Stimulated activated effector memory CD8-positive, alpha-beta T cell treated with anti-CD3 and anti-CD28 coated beads, Interleukin-12 subunit alpha, Interleukin-12 subunit beta, amount 100 ng/mL, for 72 hours (primary cell): ENCODE measurements at regions not wholly inside any gene's neighbourhood (a gene's known extent, or its start where the extent isn't known, plus 50 kb on each side); places are given as distances from the start of the nearest gene placed in this dataset.
"Not testable (repeated sequence)": the region's sequence is repeated elsewhere in the genome, so short reads cannot be mapped to it uniquely, and the experiment has no call there.

Source experiments
- ATAC-seq: fragments of 150-1000 bp; cut with Tn5 transposase; 2 replicates; pipeline ENCODE4 v1.10.0; 2021
- DNase-seq, 2 donors: peaks; one replicate each; pipeline ENCODE4 v3.0.0; 2021 to 2022; ENCODE audit warnings: low spot score in 2 of 2
- H3K27ac Mint-ChIP-seq: one replicate; pipeline ENCODE4 v1.8.0; 2022; ENCODE audit warnings: mild to moderate bottlenecking, mixed read lengths
- H3K36me3 Mint-ChIP-seq: one replicate; pipeline ENCODE4 v1.8.0; 2022; ENCODE audit warnings: mild to moderate bottlenecking, mixed read lengths
- H3K4me1 Mint-ChIP-seq: one replicate; pipeline ENCODE4 v1.8.0; 2022; ENCODE audit warnings: mixed read lengths
- H3K4me3 Mint-ChIP-seq: one replicate; pipeline ENCODE4 v1.8.0; 2022; ENCODE audit warnings: mild to moderate bottlenecking, mixed read lengths
- H3K9me3 Mint-ChIP-seq: one replicate; pipeline ENCODE4 v1.8.0; 2022; ENCODE audit warnings: mixed read lengths

GRCh38 chr3:166860217-166860616 lies 519.9 kb downstream of the ZBBX start:
- no peak for ATAC-seq
- DNase-seq = no peak
- Mint-ChIP-seq H3K4me1 (no peaks in the 10 kb centered on the region), H3K4me3 (no peak overlapping the region), H3K9me3 (peaks cover 12% of the 10 kb centered on the region), H3K27ac (no peak overlapping the region), H3K36me3 (no peaks in the 10 kb centered on the region)

- Mint-ChIP-seq H3K36me3 (no peaks in the 10 kb centered on the region), H3K9me3 (peaks cover 15% of the 10 kb centered on the region), H3K4me1 (no peaks in the 10 kb centered on the region), H3K27ac (no peak overlapping the region), H3K4me3 (no peak overlapping the region)
- ATAC-seq (peak; percentile 26), DNase-seq (no peak)
Observed at GRCh38 chr3:166844329-166844728, 535.8 kb downstream of the ZBBX start.

- H3K4me1 Mint-ChIP-seq, H3K36me3 Mint-ChIP-seq, H3K27ac Mint-ChIP-seq, H3K4me3 Mint-ChIP-seq, ATAC-seq, DNase-seq: not testable (repeated sequence)
- H3K9me3 Mint-ChIP-seq = peaks cover 14% of the 10 kb centered on the region
Observed at GRCh38 chr3:166842784-166843183, 537.3 kb downstream of the ZBBX start.

GRCh38 chr3:166837535-166837934 lies 542.6 kb downstream of the ZBBX start:
- peaks cover 15% of the 10 kb centered on the region for H3K9me3 Mint-ChIP-seq
- H3K4me3 Mint-ChIP-seq = no peak overlapping the region
- no peak for DNase-seq
- no peak for ATAC-seq
- H3K4me1 Mint-ChIP-seq = no peaks in the 10 kb centered on the region
- H3K27ac Mint-ChIP-seq = no peak overlapping the region
- H3K36me3 Mint-ChIP-seq = no peaks in the 10 kb centered on the region

GRCh38 chr3:166836836-166837235 lies 543.3 kb downstream of the ZBBX start:
- Mint-ChIP-seq H3K36me3 (no peaks in the 10 kb centered on the region), H3K27ac (no peak overlapping the region), H3K4me1 (no peaks in the 10 kb centered on the region), H3K9me3 (peaks cover 15% of the 10 kb centered on the region), H3K4me3 (no peak overlapping the region)
- no peak for DNase-seq
- no peak for ATAC-seq

DNA sequence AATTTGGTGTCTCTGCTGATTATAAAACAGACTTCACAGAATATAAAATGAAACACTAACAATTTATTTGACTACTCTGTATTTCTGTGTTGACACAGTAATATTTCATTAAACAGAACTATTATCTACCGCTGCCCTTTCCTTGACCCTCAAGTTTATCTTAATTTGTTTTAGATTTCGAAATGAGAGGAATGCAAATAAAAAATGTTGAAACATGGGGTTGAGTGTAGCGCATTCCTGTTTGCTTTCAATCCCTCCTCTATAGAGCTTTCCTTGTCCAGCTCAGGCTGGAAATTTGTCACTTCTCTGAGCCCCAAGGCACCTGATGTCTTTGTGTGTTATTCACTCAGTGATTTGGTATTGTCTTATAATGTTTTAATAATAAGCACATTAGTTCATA lies 550.2 kb downstream of the ZBBX start:
- ATAC-seq = no peak
- H3K9me3 Mint-ChIP-seq = peaks cover 13% of the 10 kb centered on the region
- H3K4me3 Mint-ChIP-seq = no peak overlapping the region
- DNase-seq = no peak
- H3K36me3 Mint-ChIP-seq = no peaks in the 10 kb centered on the region
- H3K4me1 Mint-ChIP-seq = no peaks in the 10 kb centered on the region
- H3K27ac Mint-ChIP-seq = no peak overlapping the region

DNA sequence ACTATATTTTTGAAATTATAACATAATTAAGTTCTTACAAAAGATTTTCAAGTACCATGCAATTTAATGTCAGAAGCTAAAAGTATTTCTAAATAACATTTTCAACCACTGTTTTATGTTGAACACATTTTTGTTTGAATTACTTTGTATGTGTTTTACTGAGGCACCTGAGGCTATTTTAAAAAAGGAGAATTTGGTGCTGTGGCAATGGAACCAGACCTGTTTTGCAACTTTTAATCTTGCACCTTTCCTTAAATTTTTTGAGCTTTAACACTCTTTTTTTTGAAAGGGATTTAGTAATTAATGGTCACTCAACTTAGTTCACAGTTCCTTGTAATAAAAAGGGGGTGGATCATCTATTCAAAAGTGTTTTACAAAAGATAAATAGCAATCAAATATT lies 561.6 kb downstream of the ZBBX start:
- H3K36me3 Mint-ChIP-seq = no peaks in the 10 kb centered on the region
- no peak overlapping the region for H3K4me3 Mint-ChIP-seq
- H3K9me3 Mint-ChIP-seq = peaks cover 15% of the 10 kb centered on the region
- H3K4me1 Mint-ChIP-seq = no peaks in the 10 kb centered on the region
- no peak overlapping the region for H3K27ac Mint-ChIP-seq
- DNase-seq = no peak
- no peak for ATAC-seq

DNA sequence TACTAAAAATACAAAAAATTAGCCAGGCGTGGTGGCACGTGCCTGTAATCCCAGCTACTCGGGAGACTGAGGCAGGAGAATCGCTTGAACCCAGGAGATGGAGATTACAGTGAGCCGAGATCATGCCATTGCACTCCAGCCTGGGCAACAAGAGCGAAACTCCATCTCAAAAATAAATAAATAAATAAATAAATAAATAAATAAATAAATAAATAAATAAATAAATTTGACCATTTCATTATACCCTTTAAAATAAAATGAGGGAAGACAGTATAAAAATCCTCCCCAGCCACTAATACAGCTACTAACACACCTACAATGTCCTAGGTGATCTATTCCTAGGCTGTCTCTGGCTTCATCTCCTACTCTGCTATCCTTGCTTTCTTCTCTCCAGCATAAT lies 562.8 kb downstream of the ZBBX start:
- not testable (repeated sequence) for H3K27ac Mint-ChIP-seq, H3K4me3 Mint-ChIP-seq, DNase-seq, H3K4me1 Mint-ChIP-seq, H3K36me3 Mint-ChIP-seq, ATAC-seq
- peaks cover 18% of the 10 kb centered on the region for H3K9me3 Mint-ChIP-seq

GRCh38 chr3:166810741-166811445 lies 569.2 kb downstream of the ZBBX start:
- ATAC-seq = no peak
- peaks cover 41% of the 10 kb centered on the region for H3K9me3 Mint-ChIP-seq

GRCh38 chr3:166809520-166809919 lies 570.6 kb downstream of the ZBBX start:
- Mint-ChIP-seq H3K4me1 (no peaks in the 10 kb centered on the region), H3K27ac (no peak overlapping the region), H3K9me3 (peaks cover 38% of the 10 kb centered on the region), H3K36me3 (no peaks in the 10 kb centered on the region), H3K4me3 (no peak overlapping the region)
- DNase-seq (no peak), ATAC-seq (no peak)

More at GRCh38 chr3:166810741-166811445, 569.2 kb downstream of the ZBBX start:
- Mint-ChIP-seq H3K4me1 (no peaks in the 10 kb centered on the region), H3K4me3 (no peak overlapping the region), H3K27ac (no peak overlapping the region), H3K36me3 (no peaks in the 10 kb centered on the region)
- DNase-seq = no peak

- DNase-seq (no peak), ATAC-seq (no peak)
- Mint-ChIP-seq H3K27ac (no peak overlapping the region), H3K36me3 (no peaks in the 10 kb centered on the region), H3K4me1 (no peaks in the 10 kb centered on the region), H3K4me3 (no peak overlapping the region), H3K9me3 (peaks cover 6% of the 10 kb centered on the region)
Observed at GRCh38 chr3:166788936-166789335, 591.2 kb downstream of the ZBBX start.

- no peak for DNase-seq
- H3K4me3 Mint-ChIP-seq = no peak overlapping the region
- ATAC-seq = no peak
- H3K9me3 Mint-ChIP-seq = peaks cover 22% of the 10 kb centered on the region
- no peaks in the 10 kb centered on the region for H3K4me1 Mint-ChIP-seq
- H3K27ac Mint-ChIP-seq = no peak overlapping the region
- no peaks in the 10 kb centered on the region for H3K36me3 Mint-ChIP-seq
Observed at GRCh38 chr3:166785876-166786275, 594.2 kb downstream of the ZBBX start.

GRCh38 chr3:166783206-166783605 lies 596.9 kb downstream of the ZBBX start:
- ATAC-seq (no peak), DNase-seq (no peak)
- Mint-ChIP-seq H3K9me3 (peaks cover 27% of the 10 kb centered on the region), H3K4me1 (no peaks in the 10 kb centered on the region), H3K4me3 (no peak overlapping the region), H3K36me3 (no peaks in the 10 kb centered on the region), H3K27ac (no peak overlapping the region)

DNA sequence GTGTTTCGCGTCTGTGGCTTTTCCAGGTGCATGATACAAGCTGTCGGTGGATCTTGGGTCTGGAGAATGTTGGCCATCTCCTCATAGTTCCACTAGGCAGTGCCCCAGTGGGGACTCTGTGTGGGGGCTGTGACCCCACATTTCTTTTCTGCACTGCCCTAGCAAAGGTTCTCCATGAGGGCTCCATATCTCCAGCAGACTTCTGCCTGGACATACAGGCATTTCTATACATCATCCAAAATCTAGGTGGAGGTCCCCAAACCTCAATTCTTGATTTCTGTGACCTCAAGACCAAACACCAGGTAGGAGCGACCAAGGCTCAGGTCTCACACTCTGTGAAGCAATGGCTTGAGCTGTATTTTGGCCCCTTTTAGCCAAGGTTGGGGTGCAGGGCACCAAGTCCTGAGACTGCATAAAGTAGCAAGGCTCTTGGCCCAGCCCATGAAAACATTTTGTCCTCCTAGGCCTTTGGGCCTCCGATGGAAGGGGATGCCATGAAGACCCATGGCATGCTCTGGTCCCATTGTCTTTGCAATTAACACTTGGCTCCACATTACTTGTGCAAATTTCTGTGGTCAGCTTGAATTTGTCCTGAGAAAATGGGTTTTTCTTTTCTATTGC lies 615.3 kb downstream of the ZBBX start:
- DNase-seq = no peak
- Mint-ChIP-seq H3K27ac (no peak overlapping the region), H3K4me1 (no peaks in the 10 kb centered on the region), H3K4me3 (no peak overlapping the region), H3K9me3 (peaks cover 18% of the 10 kb centered on the region), H3K36me3 (no peaks in the 10 kb centered on the region)
- ATAC-seq = no peak

- Mint-ChIP-seq H3K36me3 (no peaks in the 10 kb centered on the region), H3K4me1 (no peaks in the 10 kb centered on the region), H3K4me3 (no peak overlapping the region), H3K27ac (no peak overlapping the region), H3K9me3 (peaks cover 17% of the 10 kb centered on the region)
- ATAC-seq (no peak), DNase-seq (no peak)
Observed at GRCh38 chr3:166759736-166760513, 620.2 kb downstream of the ZBBX start.

DNA sequence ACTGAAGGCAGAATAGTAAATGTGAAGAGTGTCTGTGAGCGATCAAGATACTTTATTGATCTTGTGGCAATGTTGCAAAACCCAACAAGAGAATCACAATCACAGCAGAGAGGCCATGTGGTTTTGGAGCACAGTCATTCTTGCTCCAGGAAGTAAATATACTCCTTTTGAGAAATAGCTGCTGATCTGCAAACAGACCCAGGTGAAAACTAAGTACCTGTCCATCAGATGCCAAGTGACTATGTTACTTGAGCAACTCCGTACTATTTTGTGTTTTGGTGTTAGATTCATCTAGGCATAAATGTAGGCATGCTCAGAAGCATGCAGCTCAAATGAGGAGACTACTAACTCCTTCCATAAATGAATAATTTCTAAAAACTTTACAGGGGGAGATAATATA lies 627.9 kb downstream of the ZBBX start:
- ATAC-seq (no peak), DNase-seq (no peak)
- Mint-ChIP-seq H3K36me3 (no peaks in the 10 kb centered on the region), H3K4me1 (no peaks in the 10 kb centered on the region), H3K4me3 (no peak overlapping the region), H3K9me3 (peaks cover 20% of the 10 kb centered on the region), H3K27ac (no peak overlapping the region)
